Panc1 (cell line): ENCODE measurements at regions not wholly inside any gene's neighbourhood (a gene's known extent, or its start where the extent isn't known, plus 50 kb on each side); places are given as distances from the start of the nearest gene placed in this dataset.

Source experiments
- POLR2AphosphoS5 ChIP-seq: IDR thresholded peaks from 2 replicates; pipeline ENCODE4 v1.6.1; 2012; ENCODE audit warnings: mild to moderate bottlenecking, low read depth, low read length, moderate library complexity
- REST ChIP-seq, 2 experiments: IDR thresholded peaks; 2 replicates each; pipeline ENCODE4 v1.6.1; 2011 to 2012; ENCODE audit warnings: low read depth in 2 of 2, control low read depth in 1 of 2, low read length in 1 of 2, mild to moderate bottlenecking in 1 of 2, moderate library complexity in 1 of 2; ENCODE audit not compliant: insufficient read depth in 1 of 2
- SIN3A ChIP-seq: IDR thresholded peaks from 2 replicates; pipeline ENCODE4 v1.6.1; 2012; ENCODE audit warnings: low read depth, mild to moderate bottlenecking, low read length, moderate library complexity, borderline replicate concordance; ENCODE audit not compliant: insufficient read depth
- TCF7L2 ChIP-seq: IDR thresholded peaks from 2 replicates; pipeline ENCODE4 v1.6.1; 2011; ENCODE audit warnings: mild to moderate bottlenecking, low read depth, low read length, inconsistent platforms
- TF ChIP-seq, protein P1 (sequence below): fragments of 450-650 bp; IDR thresholded peaks from 2 replicates; pipeline ENCODE4 v1.5.1; 2017; ENCODE audit warnings: mild to moderate bottlenecking

GRCh38 chr7:114264023-114264422 lies 150.6 kb upstream of the FOXP2 start:
- TF ChIP-seq, protein P1, sequence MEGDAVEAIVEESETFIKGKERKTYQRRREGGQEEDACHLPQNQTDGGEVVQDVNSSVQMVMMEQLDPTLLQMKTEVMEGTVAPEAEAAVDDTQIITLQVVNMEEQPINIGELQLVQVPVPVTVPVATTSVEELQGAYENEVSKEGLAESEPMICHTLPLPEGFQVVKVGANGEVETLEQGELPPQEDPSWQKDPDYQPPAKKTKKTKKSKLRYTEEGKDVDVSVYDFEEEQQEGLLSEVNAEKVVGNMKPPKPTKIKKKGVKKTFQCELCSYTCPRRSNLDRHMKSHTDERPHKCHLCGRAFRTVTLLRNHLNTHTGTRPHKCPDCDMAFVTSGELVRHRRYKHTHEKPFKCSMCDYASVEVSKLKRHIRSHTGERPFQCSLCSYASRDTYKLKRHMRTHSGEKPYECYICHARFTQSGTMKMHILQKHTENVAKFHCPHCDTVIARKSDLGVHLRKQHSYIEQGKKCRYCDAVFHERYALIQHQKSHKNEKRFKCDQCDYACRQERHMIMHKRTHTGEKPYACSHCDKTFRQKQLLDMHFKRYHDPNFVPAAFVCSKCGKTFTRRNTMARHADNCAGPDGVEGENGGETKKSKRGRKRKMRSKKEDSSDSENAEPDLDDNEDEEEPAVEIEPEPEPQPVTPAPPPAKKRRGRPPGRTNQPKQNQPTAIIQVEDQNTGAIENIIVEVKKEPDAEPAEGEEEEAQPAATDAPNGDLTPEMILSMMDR, result no peak
- TF ChIP-seq POLR2AphosphoS5, result no peak
- no peak for TF ChIP-seq REST (IDR thresholded peaks at IDR 0.05; ENCODE audit: insufficient read depth in 1 of 2, low read depth in 2 of 2, low read length in 1 of 2)
- TF ChIP-seq TCF7L2, result no peak
- TF ChIP-seq SIN3A, result no peak
